ENCODE measurements at regions not wholly inside any gene's neighbourhood (a gene's known extent, or its start where the extent isn't known, plus 50 kb on each side); places are given as distances from the start of the nearest gene placed in this dataset.

GRCh38 chr21:23249760-23250159, 2251.6 kb downstream of the NCAM2 start:
- no peak for DNase-seq (ENCODE audit: low spot score)
- Histone ChIP-seq H3K4me3 (no peak overlapping the region), H3K27ac (no peak overlapping the region)
- TF ChIP-seq, protein P1, sequence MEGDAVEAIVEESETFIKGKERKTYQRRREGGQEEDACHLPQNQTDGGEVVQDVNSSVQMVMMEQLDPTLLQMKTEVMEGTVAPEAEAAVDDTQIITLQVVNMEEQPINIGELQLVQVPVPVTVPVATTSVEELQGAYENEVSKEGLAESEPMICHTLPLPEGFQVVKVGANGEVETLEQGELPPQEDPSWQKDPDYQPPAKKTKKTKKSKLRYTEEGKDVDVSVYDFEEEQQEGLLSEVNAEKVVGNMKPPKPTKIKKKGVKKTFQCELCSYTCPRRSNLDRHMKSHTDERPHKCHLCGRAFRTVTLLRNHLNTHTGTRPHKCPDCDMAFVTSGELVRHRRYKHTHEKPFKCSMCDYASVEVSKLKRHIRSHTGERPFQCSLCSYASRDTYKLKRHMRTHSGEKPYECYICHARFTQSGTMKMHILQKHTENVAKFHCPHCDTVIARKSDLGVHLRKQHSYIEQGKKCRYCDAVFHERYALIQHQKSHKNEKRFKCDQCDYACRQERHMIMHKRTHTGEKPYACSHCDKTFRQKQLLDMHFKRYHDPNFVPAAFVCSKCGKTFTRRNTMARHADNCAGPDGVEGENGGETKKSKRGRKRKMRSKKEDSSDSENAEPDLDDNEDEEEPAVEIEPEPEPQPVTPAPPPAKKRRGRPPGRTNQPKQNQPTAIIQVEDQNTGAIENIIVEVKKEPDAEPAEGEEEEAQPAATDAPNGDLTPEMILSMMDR (IDR thresholded peaks at IDR 0.05) = no peak

DNA sequence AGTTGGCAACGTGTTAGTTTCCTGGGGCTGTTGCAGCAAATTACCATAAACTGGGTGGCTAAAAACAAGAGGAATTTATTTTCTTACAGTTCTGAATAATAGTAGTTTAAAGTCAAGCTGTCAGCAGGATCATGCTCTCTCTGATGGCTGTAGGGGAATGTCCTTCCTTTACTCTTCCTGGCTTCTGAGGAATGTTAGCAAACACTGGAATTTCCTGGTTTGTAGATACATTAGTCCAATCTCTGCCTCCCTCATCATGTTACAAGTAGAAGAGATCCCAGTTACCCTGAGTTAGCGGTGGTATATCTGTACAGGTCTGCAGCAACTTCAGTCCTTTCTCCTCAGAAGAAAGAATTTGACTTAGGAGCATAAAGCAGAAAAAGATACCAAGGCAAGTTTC, 2249.1 kb downstream of the NCAM2 start:
- DNase-seq (ENCODE audit: low spot score) = no peak
- Histone ChIP-seq H3K4me3 (no peak overlapping the region), H3K27ac (no peak overlapping the region)
- TF ChIP-seq, protein P1 (IDR thresholded peaks at IDR 0.05) = no peak

DNA sequence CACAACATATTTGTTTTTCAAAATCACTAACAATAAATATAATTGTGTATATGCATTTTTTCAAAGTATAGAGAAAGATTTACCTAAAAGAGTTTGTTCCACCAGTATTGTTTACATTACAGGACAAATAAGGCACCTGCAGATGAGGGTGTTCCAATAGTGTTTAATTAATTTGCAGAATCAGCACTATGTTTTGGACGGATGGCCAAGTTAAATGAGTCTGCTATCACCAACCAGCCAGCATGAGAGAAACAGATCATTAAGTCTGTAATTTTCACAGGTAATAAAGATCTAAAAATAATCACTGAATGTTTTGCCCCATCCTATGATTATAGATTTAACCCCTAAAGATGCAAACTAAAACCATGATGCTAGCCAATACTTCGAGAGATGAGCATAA, 2247.0 kb downstream of the NCAM2 start:
- Histone ChIP-seq H3K27ac (no peak overlapping the region), H3K4me3 (no peak overlapping the region)
- no peak for DNase-seq (ENCODE audit: low spot score)
- TF ChIP-seq, protein P1 (IDR thresholded peaks at IDR 0.05) = no peak

DNA sequence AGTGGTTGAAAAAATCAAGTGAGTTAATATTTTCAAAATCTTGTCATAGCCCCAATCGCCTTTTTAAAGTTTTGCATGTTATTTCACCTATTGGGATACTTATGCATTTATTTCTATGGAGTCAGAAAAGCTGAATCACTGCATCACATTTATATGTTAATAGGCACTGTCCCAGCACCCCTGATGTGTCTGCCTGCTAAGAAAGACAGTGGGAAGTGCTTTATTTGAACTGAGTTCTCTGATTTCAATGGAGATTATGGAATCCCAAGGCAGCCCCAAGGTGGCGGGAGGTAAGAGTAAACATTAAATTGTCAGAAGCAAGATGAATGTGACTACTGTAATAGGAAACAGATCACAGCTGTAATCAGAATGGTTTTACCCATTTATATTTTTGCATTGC, 2225.7 kb downstream of the NCAM2 start:
- DNase-seq (ENCODE audit: low spot score) = no peak
- TF ChIP-seq, protein P1 (IDR thresholded peaks at IDR 0.05) = no peak
- H3K27ac ChIP-seq = no peak overlapping the region
- H3K4me3 ChIP-seq = no peak overlapping the region

GRCh38 chr21:23218667-23219066, 2220.5 kb downstream of the NCAM2 start:
- Histone ChIP-seq H3K27ac (no peak overlapping the region), H3K4me3 (no peak overlapping the region)
- no peak for DNase-seq (ENCODE audit: low spot score)
- TF ChIP-seq, protein P1 (IDR thresholded peaks at IDR 0.05) = no peak

DNA sequence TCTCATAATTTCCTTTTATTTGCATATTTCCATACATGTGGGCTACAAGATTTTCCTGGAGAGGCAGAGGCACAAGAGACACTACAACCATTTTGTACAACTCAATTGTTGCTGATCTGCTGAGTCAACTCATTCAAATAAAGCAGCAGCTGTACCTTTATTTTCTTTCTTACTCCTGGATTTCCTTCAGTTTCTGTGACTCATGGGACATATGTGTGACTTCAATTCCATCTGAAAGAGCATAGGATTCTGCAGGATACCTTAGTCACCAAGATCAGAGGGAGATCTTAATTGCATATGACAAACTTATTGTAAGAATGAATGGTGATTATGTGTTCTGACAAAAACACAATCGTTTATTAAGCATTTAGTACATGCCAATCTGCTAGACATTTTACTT, 2219.4 kb downstream of the NCAM2 start:
- TF ChIP-seq, protein P1 (IDR thresholded peaks at IDR 0.05) = no peak
- Histone ChIP-seq H3K27ac (no peak overlapping the region), H3K4me3 (no peak overlapping the region)
- no peak for DNase-seq (ENCODE audit: low spot score)

GRCh38 chr21:23215261-23215660, 2217.1 kb downstream of the NCAM2 start:
- TF ChIP-seq, protein P1 (IDR thresholded peaks at IDR 0.05) = no peak
- Histone ChIP-seq H3K4me3 (no peak overlapping the region), H3K27ac (no peak overlapping the region)
- DNase-seq (ENCODE audit: low spot score) = no peak
